NCI-H2196 (cell line): ENCODE measurements at regions not wholly inside any gene's neighbourhood (a gene's known extent, or its start where the extent isn't known, plus 50 kb on each side); places are given as distances from the start of the nearest gene placed in this dataset.
"Not testable (repeated sequence)": the region's sequence is repeated elsewhere in the genome, so short reads cannot be mapped to it uniquely, and the experiment has no call there.

Experiments
- DNase-seq: peaks from one replicate; lab custom pipeline; 2025; ENCODE audit not compliant: unreplicated experiment; lab: John Stamatoyannopoulos, UW

GRCh38 chr14:58878439-58879139 lies 240.8 kb downstream of the DACT1 start:
- DNase-seq: no peak

GRCh38 chr14:58881433-58881832 lies 243.7 kb downstream of the DACT1 start:
- DNase-seq: no peak

- no peak for DNase-seq
Measured at GRCh38 chr14:58882577-58883018, 244.8 kb downstream of the DACT1 start.

- no peak for DNase-seq
Measured at GRCh38 chr14:58884442-58884841, 246.7 kb downstream of the DACT1 start.

- no peak for DNase-seq
Measured at GRCh38 chr14:58887931-58888330, 250.2 kb downstream of the DACT1 start.

- DNase-seq: no peak
Measured at GRCh38 chr14:58898655-58899316, 261.0 kb downstream of the DACT1 start.

- no peak for DNase-seq
Measured at GRCh38 chr14:58899317-58899713, 261.6 kb downstream of the DACT1 start.

- DNase-seq: no peak
Measured at GRCh38 chr14:58901826-58902225, 264.1 kb downstream of the DACT1 start.

GRCh38 chr14:58904776-58905175 lies 267.0 kb downstream of the DACT1 start:
- DNase-seq: no peak

GRCh38 chr14:58907803-58908202 lies 270.0 kb downstream of the DACT1 start:
- DNase-seq: no peak

- no peak for DNase-seq
Measured at GRCh38 chr14:58912287-58912686, 274.5 kb downstream of the DACT1 start.

GRCh38 chr14:58912799-58913432 lies 275.2 kb downstream of the DACT1 start:
- DNase-seq: no peak

GRCh38 chr14:58914279-58914855 lies 274.1 kb upstream of the DAAM1 start:
- DNase-seq: no peak

GRCh38 chr14:58915646-58916045 lies 272.8 kb upstream of the DAAM1 start:
- no peak for DNase-seq

- DNase-seq: no peak
Measured at GRCh38 chr14:58918066-58918738, 270.3 kb upstream of the DAAM1 start.

GRCh38 chr14:58919217-58919616 lies 269.2 kb upstream of the DAAM1 start:
- DNase-seq: no peak

- DNase-seq: no peak
Measured at GRCh38 chr14:58920230-58920629, 268.2 kb upstream of the DAAM1 start.

- DNase-seq: not testable (repeated sequence)
Measured at GRCh38 chr14:58922201-58922940, 266.1 kb upstream of the DAAM1 start.

- DNase-seq: no peak
Measured at GRCh38 chr14:58923751-58924405, 264.6 kb upstream of the DAAM1 start.

GRCh38 chr14:58941629-58942028 lies 246.8 kb upstream of the DAAM1 start:
- DNase-seq: no peak
